HEK293 (cell line): ENCODE measurements at regions not wholly inside any gene's neighbourhood (a gene's known extent, or its start where the extent isn't known, plus 50 kb on each side); places are given as distances from the start of the nearest gene placed in this dataset.
A peak's percentile ranks its signal among the peaks of the same experiment; 100 is the strongest.

Experiments
- GFI1B ChIP-seq: fragments of 450-650 bp; formaldehyde crosslinking; IDR thresholded peaks from 2 replicates; pipeline ENCODE4 v1.5.1; 2016; ENCODE audit warnings: missing biosample characterization, missing genetic modification characterization
- GLI2 ChIP-seq: fragments of 450-650 bp; formaldehyde crosslinking; IDR thresholded peaks from 2 replicates; pipeline ENCODE4; 2017; ENCODE audit warnings: missing biosample characterization, missing genetic modification characterization, low read depth, borderline replicate concordance
- IKZF3 ChIP-seq: fragments of 450-650 bp; IDR thresholded peaks from 2 replicates; pipeline ENCODE4 v1.5.0; 2018; ENCODE audit warnings: missing biosample characterization, mild to moderate bottlenecking, missing genetic modification characterization, moderate library complexity
- PATZ1 ChIP-seq: fragments of 450-650 bp; formaldehyde crosslinking; IDR thresholded peaks from 2 replicates; pipeline ENCODE4 v1.5.1; 2016; ENCODE audit warnings: missing biosample characterization, missing genetic modification characterization
- SALL2 ChIP-seq: fragments of 450-650 bp; formaldehyde crosslinking; IDR thresholded peaks from 2 replicates; pipeline ENCODE4 v1.5.0; 2017; ENCODE audit warnings: missing biosample characterization, mild to moderate bottlenecking, missing genetic modification characterization, borderline replicate concordance
- ZNF114 ChIP-seq: fragments of 450-650 bp; formaldehyde crosslinking; IDR thresholded peaks from 2 replicates; pipeline ENCODE4 v1.5.0; 2017; ENCODE audit warnings: missing biosample characterization, missing genetic modification characterization
- ZNF133 ChIP-seq: fragments of 450-650 bp; formaldehyde crosslinking; IDR thresholded peaks from 2 replicates; pipeline ENCODE4 v1.5.1; 2016; ENCODE audit warnings: missing biosample characterization, missing genetic modification characterization
- ZNF138 ChIP-seq: fragments of 450-650 bp; formaldehyde crosslinking; IDR thresholded peaks from 2 replicates; pipeline ENCODE4 v1.5.1; 2016; ENCODE audit warnings: missing biosample characterization, missing genetic modification characterization, borderline replicate concordance
- ZNF140 ChIP-seq: fragments of 450-650 bp; formaldehyde crosslinking; IDR thresholded peaks from 2 replicates; pipeline ENCODE4 v1.5.1; 2016; ENCODE audit warnings: missing biosample characterization, missing genetic modification characterization
- ZNF148 ChIP-seq: fragments of 450-650 bp; formaldehyde crosslinking; IDR thresholded peaks from 2 replicates; pipeline ENCODE4 v1.5.0; 2017; ENCODE audit warnings: missing biosample characterization, missing genetic modification characterization, borderline replicate concordance
- ZNF174 ChIP-seq: fragments of 450-650 bp; formaldehyde crosslinking; IDR thresholded peaks from 2 replicates; pipeline ENCODE4 v1.5.0; 2017; ENCODE audit warnings: missing biosample characterization, mild to moderate bottlenecking, missing genetic modification characterization
- ZNF175 ChIP-seq: fragments of 450-650 bp; formaldehyde crosslinking; IDR thresholded peaks from 2 replicates; pipeline ENCODE4 v1.5.1; 2016; ENCODE audit warnings: missing biosample characterization, missing genetic modification characterization
- ZNF202 ChIP-seq: fragments of 450-650 bp; formaldehyde crosslinking; IDR thresholded peaks from 2 replicates; pipeline ENCODE4 v1.5.1; 2016; ENCODE audit warnings: missing biosample characterization, missing genetic modification characterization, borderline replicate concordance
- ZNF26 ChIP-seq: fragments of 450-650 bp; formaldehyde crosslinking; IDR thresholded peaks from 2 replicates; pipeline ENCODE4 v1.5.1; 2016; ENCODE audit warnings: missing biosample characterization, missing genetic modification characterization
- ZNF266 ChIP-seq: fragments of 450-650 bp; formaldehyde crosslinking; IDR thresholded peaks from 2 replicates; pipeline ENCODE4 v1.5.1; 2016; ENCODE audit warnings: missing biosample characterization, missing genetic modification characterization, low read depth
- ZNF433 ChIP-seq: fragments of 450-650 bp; formaldehyde crosslinking; IDR thresholded peaks from 2 replicates; pipeline ENCODE4 v1.5.1; 2016; ENCODE audit warnings: missing biosample characterization, missing genetic modification characterization, low read depth
- ZNF473 ChIP-seq: fragments of 450-650 bp; formaldehyde crosslinking; IDR thresholded peaks from 2 replicates; pipeline ENCODE4 v1.5.1; 2017; ENCODE audit warnings: missing biosample characterization, missing genetic modification characterization
- ZNF530 ChIP-seq: fragments of 450-650 bp; formaldehyde crosslinking; IDR thresholded peaks from 2 replicates; pipeline ENCODE4 v1.5.1; 2016; ENCODE audit warnings: low read depth, missing biosample characterization, missing genetic modification characterization
- ZNF555 ChIP-seq: fragments of 450-650 bp; formaldehyde crosslinking; conservative IDR thresholded peaks from 2 replicates; pipeline ENCODE4 v1.5.1; 2017; ENCODE audit warnings: missing biosample characterization, mild to moderate bottlenecking, missing genetic modification characterization, inconsistent platforms
- ZNF560 ChIP-seq: fragments of 450-650 bp; formaldehyde crosslinking; IDR thresholded peaks from 2 replicates; pipeline ENCODE4 v1.5.1; 2017; ENCODE audit warnings: missing biosample characterization, missing genetic modification characterization, borderline replicate concordance
- ZNF670 ChIP-seq: fragments of 450-650 bp; formaldehyde crosslinking; IDR thresholded peaks from 2 replicates; pipeline ENCODE4 v1.5.1; 2016; ENCODE audit warnings: missing biosample characterization, missing genetic modification characterization, low read depth
- ZNF677 ChIP-seq: fragments of 450-650 bp; IDR thresholded peaks from 2 replicates; pipeline ENCODE4 v1.5.0; 2018; ENCODE audit warnings: missing biosample characterization, mild to moderate bottlenecking, missing genetic modification characterization, moderate library complexity
- ZNF701 ChIP-seq: fragments of 450-650 bp; formaldehyde crosslinking; IDR thresholded peaks from 2 replicates; pipeline ENCODE4 v1.5.1; 2016; ENCODE audit warnings: missing biosample characterization, missing genetic modification characterization
- ZNF707 ChIP-seq: fragments of 450-650 bp; formaldehyde crosslinking; IDR thresholded peaks from 2 replicates; pipeline ENCODE4 v1.5.1; 2016; ENCODE audit warnings: missing biosample characterization, missing genetic modification characterization
- ZNF792 ChIP-seq: fragments of 450-650 bp; formaldehyde crosslinking; IDR thresholded peaks from 2 replicates; pipeline ENCODE4 v1.5.1; 2016; ENCODE audit warnings: missing biosample characterization, missing genetic modification characterization
- ZSCAN16 ChIP-seq: fragments of 450-650 bp; formaldehyde crosslinking; IDR thresholded peaks from 2 replicates; pipeline ENCODE4 v1.5.1; 2016; ENCODE audit warnings: missing biosample characterization, missing genetic modification characterization
- TF ChIP-seq, protein P1 (sequence below): fragments of 450-650 bp; formaldehyde crosslinking; IDR thresholded peaks from 2 replicates; pipeline ENCODE4 v1.5.1; 2016; ENCODE audit warnings: missing biosample characterization, missing genetic modification characterization
- TF ChIP-seq, protein P2 (sequence below): fragments of 450-650 bp; formaldehyde crosslinking; IDR thresholded peaks from 2 replicates; pipeline ENCODE4 v1.5.1; 2016; ENCODE audit warnings: missing biosample characterization, missing genetic modification characterization
- TF ChIP-seq, protein P3 (sequence below): fragments of 450-650 bp; formaldehyde crosslinking; IDR thresholded peaks from 2 replicates; pipeline ENCODE4 v1.5.1; 2016; ENCODE audit warnings: missing biosample characterization, missing genetic modification characterization

GRCh38 chrX:37905436-37906147, 58.2 kb upstream of the DYNLT3 start (continued):
- TF ChIP-seq ZNF701 (tag by site-specific recombination), result no peak
- no peak for TF ChIP-seq ZNF114
- no peak for TF ChIP-seq ZNF266 (tag by site-specific recombination)
- no peak for TF ChIP-seq GFI1B (tag by site-specific recombination)
- TF ChIP-seq ZNF677 (tag by site-specific recombination), result no peak
- no peak for TF ChIP-seq ZNF555 (tag by site-specific recombination)
- TF ChIP-seq ZNF202 (tag by site-specific recombination), result no peak
- TF ChIP-seq ZNF473 (tag by site-specific recombination), result no peak
- TF ChIP-seq ZNF175 (tag by site-specific recombination), result no peak
- no peak for TF ChIP-seq ZSCAN16 (tag by site-specific recombination)
- no peak for TF ChIP-seq ZNF148 (tag by site-specific recombination)
- no peak for TF ChIP-seq SALL2 (tag by site-specific recombination)
- TF ChIP-seq GLI2 (tag by site-specific recombination), result no peak
- TF ChIP-seq ZNF530 (tag by site-specific recombination), result no peak
- no peak for TF ChIP-seq ZNF174 (tag by site-specific recombination)
- no peak for TF ChIP-seq ZNF707 (tag by site-specific recombination)
- TF ChIP-seq, protein P1, sequence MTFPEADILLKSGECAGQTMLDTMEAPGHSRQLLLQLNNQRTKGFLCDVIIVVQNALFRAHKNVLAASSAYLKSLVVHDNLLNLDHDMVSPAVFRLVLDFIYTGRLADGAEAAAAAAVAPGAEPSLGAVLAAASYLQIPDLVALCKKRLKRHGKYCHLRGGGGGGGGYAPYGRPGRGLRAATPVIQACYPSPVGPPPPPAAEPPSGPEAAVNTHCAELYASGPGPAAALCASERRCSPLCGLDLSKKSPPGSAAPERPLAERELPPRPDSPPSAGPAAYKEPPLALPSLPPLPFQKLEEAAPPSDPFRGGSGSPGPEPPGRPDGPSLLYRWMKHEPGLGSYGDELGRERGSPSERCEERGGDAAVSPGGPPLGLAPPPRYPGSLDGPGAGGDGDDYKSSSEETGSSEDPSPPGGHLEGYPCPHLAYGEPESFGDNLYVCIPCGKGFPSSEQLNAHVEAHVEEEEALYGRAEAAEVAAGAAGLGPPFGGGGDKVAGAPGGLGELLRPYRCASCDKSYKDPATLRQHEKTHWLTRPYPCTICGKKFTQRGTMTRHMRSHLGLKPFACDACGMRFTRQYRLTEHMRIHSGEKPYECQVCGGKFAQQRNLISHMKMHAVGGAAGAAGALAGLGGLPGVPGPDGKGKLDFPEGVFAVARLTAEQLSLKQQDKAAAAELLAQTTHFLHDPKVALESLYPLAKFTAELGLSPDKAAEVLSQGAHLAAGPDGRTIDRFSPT (tag by site-specific recombination), result peak; percentile 87
- TF ChIP-seq ZNF138 (tag by site-specific recombination), result no peak
- TF ChIP-seq, protein P2, sequence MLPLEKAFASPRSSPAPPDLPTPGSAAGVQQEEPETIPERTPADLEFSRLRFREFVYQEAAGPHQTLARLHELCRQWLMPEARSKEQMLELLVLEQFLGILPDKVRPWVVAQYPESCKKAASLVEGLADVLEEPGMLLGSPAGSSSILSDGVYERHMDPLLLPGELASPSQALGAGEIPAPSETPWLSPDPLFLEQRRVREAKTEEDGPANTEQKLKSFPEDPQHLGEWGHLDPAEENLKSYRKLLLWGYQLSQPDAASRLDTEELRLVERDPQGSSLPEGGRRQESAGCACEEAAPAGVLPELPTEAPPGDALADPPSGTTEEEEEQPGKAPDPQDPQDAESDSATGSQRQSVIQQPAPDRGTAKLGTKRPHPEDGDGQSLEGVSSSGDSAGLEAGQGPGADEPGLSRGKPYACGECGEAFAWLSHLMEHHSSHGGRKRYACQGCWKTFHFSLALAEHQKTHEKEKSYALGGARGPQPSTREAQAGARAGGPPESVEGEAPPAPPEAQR (tag by site-specific recombination), result no peak
- TF ChIP-seq IKZF3 (tag by site-specific recombination), result 0 out of 2 replicates have a peak, but pooled peaks have one; percentile 3
- TF ChIP-seq PATZ1 (tag by site-specific recombination), result peak; percentile 93
- no peak for TF ChIP-seq ZNF26 (tag by site-specific recombination)
- TF ChIP-seq ZNF133, result no peak
- no peak for TF ChIP-seq ZNF140
- TF ChIP-seq ZNF433, result no peak
- no peak for TF ChIP-seq ZNF670 (tag by site-specific recombination)
- TF ChIP-seq, protein P3, sequence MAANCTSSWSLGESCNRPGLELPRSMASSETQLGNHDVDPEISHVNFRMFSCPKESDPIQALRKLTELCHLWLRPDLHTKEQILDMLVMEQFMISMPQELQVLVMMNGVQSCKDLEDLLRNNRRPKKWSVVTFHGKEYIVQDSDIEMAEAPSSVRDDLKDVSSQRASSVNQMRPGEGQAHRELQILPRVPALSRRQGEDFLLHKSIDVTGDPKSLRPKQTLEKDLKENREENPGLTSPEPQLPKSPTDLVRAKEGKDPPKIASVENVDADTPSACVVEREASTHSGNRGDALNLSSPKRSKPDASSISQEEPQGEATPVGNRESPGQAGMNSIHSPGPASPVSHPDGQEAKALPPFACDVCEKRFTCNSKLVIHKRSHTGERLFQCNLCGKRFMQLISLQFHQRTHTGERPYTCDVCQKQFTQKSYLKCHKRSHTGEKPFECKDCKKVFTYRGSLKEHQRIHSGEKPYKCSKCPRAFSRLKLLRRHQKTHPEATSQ (tag by site-specific recombination), result no peak
- no peak for TF ChIP-seq ZNF560 (tag by site-specific recombination)
- TF ChIP-seq ZNF792, result no peak
